GM23338 (cell line): ENCODE measurements at regions not wholly inside any gene's neighbourhood (a gene's known extent, or its start where the extent isn't known, plus 50 kb on each side); places are given as distances from the start of the nearest gene placed in this dataset.

Experiments used
- EZH2 ChIP-seq: fragments of 200-600 bp; sonication (generic); IDR thresholded peaks from one replicate; pipeline ENCODE4 v1.8.0; 2017; ENCODE audit warnings: antibody characterized with exemption, mild to moderate bottlenecking, low read depth; ENCODE audit not compliant: unreplicated experiment
- EZH2phosphoT487 ChIP-seq: fragments of 200-600 bp; sonication (generic); IDR thresholded peaks from one replicate; pipeline ENCODE4 v1.8.1; 2018; ENCODE audit warnings: antibody characterized with exemption; ENCODE audit not compliant: unreplicated experiment
- JUNB ChIP-seq: IDR thresholded peaks from one replicate; pipeline ENCODE4 v1.6.1; 2016; ENCODE audit warnings: antibody characterized with exemption; ENCODE audit not compliant: unreplicated experiment
- POLR2AphosphoS5 ChIP-seq: IDR thresholded peaks from 2 replicates; pipeline ENCODE4 v1.6.1; 2016; ENCODE audit warnings: antibody characterized with exemption, low read depth
- ZNF114 ChIP-seq: fragments of 250-450 bp; sonication (Bioruptor Pico); IDR thresholded peaks from 2 replicates; pipeline ENCODE4 v1.5.0; 2020; ENCODE audit warnings: mild to moderate bottlenecking, moderate library complexity
- TF ChIP-seq, protein P1 (sequence below), 2 experiments: fragments of 200-600 bp in 1 of 2; sonication (generic) in 1 of 2; conservative IDR thresholded peaks; 2 replicates each; pipeline versions ENCODE4 v1.5.1 to v1.6.1; 2016 to 2017; ENCODE audit warnings: antibody characterized with exemption in 2 of 2, low read depth in 2 of 2, mild to moderate bottlenecking in 2 of 2, moderate library complexity in 1 of 2
- TF ChIP-seq, protein P2 (sequence below): IDR thresholded peaks from one replicate; pipeline ENCODE4 v1.6.1; 2018; ENCODE audit warnings: antibody characterized with exemption; ENCODE audit not compliant: unreplicated experiment

DNA sequence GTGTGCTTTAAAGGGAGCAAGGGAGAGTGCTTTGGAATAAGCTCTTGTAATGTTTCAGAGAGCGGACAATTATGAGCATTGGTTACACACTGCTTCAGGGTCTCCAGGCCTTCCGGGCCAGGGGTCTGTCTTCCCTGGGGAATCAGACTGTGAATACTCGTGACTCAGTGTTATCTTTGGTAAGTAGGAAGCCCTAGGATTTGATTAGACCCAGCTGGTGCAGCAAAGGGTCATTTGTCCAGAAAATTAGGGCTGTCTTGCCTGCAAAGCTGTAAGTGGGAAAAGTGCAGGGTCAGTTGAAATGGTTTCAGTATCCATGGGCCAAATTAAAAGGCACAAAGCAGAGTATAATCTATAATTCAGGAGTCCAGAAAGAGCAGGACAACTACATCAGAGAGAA is 475.6 kb downstream of the MED13L start:
- TF ChIP-seq POLR2AphosphoS5, result no peak
- TF ChIP-seq, protein P1, sequence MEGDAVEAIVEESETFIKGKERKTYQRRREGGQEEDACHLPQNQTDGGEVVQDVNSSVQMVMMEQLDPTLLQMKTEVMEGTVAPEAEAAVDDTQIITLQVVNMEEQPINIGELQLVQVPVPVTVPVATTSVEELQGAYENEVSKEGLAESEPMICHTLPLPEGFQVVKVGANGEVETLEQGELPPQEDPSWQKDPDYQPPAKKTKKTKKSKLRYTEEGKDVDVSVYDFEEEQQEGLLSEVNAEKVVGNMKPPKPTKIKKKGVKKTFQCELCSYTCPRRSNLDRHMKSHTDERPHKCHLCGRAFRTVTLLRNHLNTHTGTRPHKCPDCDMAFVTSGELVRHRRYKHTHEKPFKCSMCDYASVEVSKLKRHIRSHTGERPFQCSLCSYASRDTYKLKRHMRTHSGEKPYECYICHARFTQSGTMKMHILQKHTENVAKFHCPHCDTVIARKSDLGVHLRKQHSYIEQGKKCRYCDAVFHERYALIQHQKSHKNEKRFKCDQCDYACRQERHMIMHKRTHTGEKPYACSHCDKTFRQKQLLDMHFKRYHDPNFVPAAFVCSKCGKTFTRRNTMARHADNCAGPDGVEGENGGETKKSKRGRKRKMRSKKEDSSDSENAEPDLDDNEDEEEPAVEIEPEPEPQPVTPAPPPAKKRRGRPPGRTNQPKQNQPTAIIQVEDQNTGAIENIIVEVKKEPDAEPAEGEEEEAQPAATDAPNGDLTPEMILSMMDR (conservative IDR thresholded peaks at IDR 0.05; ENCODE audit: low read depth in 2 of 2), result no peak
- TF ChIP-seq, protein P2, sequence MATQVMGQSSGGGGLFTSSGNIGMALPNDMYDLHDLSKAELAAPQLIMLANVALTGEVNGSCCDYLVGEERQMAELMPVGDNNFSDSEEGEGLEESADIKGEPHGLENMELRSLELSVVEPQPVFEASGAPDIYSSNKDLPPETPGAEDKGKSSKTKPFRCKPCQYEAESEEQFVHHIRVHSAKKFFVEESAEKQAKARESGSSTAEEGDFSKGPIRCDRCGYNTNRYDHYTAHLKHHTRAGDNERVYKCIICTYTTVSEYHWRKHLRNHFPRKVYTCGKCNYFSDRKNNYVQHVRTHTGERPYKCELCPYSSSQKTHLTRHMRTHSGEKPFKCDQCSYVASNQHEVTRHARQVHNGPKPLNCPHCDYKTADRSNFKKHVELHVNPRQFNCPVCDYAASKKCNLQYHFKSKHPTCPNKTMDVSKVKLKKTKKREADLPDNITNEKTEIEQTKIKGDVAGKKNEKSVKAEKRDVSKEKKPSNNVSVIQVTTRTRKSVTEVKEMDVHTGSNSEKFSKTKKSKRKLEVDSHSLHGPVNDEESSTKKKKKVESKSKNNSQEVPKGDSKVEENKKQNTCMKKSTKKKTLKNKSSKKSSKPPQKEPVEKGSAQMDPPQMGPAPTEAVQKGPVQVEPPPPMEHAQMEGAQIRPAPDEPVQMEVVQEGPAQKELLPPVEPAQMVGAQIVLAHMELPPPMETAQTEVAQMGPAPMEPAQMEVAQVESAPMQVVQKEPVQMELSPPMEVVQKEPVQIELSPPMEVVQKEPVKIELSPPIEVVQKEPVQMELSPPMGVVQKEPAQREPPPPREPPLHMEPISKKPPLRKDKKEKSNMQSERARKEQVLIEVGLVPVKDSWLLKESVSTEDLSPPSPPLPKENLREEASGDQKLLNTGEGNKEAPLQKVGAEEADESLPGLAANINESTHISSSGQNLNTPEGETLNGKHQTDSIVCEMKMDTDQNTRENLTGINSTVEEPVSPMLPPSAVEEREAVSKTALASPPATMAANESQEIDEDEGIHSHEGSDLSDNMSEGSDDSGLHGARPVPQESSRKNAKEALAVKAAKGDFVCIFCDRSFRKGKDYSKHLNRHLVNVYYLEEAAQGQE, result no peak
- no peak for TF ChIP-seq EZH2
- no peak for TF ChIP-seq ZNF114 (CRISPR knock-in tag)
- no peak for TF ChIP-seq EZH2phosphoT487
- no peak for TF ChIP-seq JUNB
